ENCODE measurements at regions not wholly inside any gene's neighbourhood (a gene's known extent, or its start where the extent isn't known, plus 50 kb on each side); places are given as distances from the start of the nearest gene placed in this dataset.

GRCh38 chr4:153060196-153060595 is 124.1 kb downstream of the FHDC1 start:
- no peak overlapping the region for H3K9ac ChIP-seq
- no peaks in the 10 kb centered on the region for H3K27me3 ChIP-seq
- H3K4me3 ChIP-seq = no peak overlapping the region
- no peaks in the 10 kb centered on the region for H4K20me1 ChIP-seq
- no peak overlapping the region for H3K27ac ChIP-seq
- no peaks in the 10 kb centered on the region; a peak in 1 of 22 replicates for H3K9me3 ChIP-seq (replicated peaks in 1 of 11)
- TF ChIP-seq Cebpa-rat (IDR thresholded peaks at IDR 0.05) = no peak
- no peak overlapping the region for H3K4me2 ChIP-seq
- no peaks in the 10 kb centered on the region for H3K36me3 ChIP-seq
- no peaks in the 10 kb centered on the region for H3K4me1 ChIP-seq

GRCh38 chr4:153061971-153062370 is 125.8 kb downstream of the FHDC1 start:
- Histone ChIP-seq H3K4me2 (no peak overlapping the region), H3K27me3 (no peaks in the 10 kb centered on the region), H3K4me1 (no peaks in the 10 kb centered on the region), H4K20me1 (no peaks in the 10 kb centered on the region), H3K27ac (no peak overlapping the region), H3K36me3 (no peaks in the 10 kb centered on the region), H3K4me3 (no peak overlapping the region), H3K9ac (no peak overlapping the region), H3K9me3 (replicated peaks in 1 of 11) (no peaks in the 10 kb centered on the region; a peak in 1 of 22 replicates)
- no peak for TF ChIP-seq Cebpa-rat (IDR thresholded peaks at IDR 0.05)

- Histone ChIP-seq H3K4me2 (no peak overlapping the region), H3K4me3 (no peak overlapping the region), H3K9ac (no peak overlapping the region), H3K36me3 (no peaks in the 10 kb centered on the region), H3K27ac (no peak overlapping the region), H3K9me3 (replicated peaks in 1 of 11) (no peaks in the 10 kb centered on the region), H3K27me3 (no peaks in the 10 kb centered on the region), H3K4me1 (no peaks in the 10 kb centered on the region), H4K20me1 (no peaks in the 10 kb centered on the region)
- TF ChIP-seq Cebpa-rat (IDR thresholded peaks at IDR 0.05) = no peak
These were observed 126.6 kb downstream of the FHDC1 start for GRCh38 chr4:153062652-153063168.

GRCh38 chr4:153063490-153063889 is 127.4 kb downstream of the FHDC1 start:
- Histone ChIP-seq H3K9me3 (replicated peaks in 1 of 11) (no peaks in the 10 kb centered on the region), H3K9ac (no peak overlapping the region), H3K4me2 (no peak overlapping the region), H3K36me3 (no peaks in the 10 kb centered on the region), H3K4me1 (no peaks in the 10 kb centered on the region), H4K20me1 (no peaks in the 10 kb centered on the region), H3K4me3 (no peak overlapping the region), H3K27ac (no peak overlapping the region), H3K27me3 (no peaks in the 10 kb centered on the region)
- no peak for TF ChIP-seq Cebpa-rat (IDR thresholded peaks at IDR 0.05)

GRCh38 chr4:153064571-153064970 is 128.4 kb downstream of the FHDC1 start:
- TF ChIP-seq Cebpa-rat (IDR thresholded peaks at IDR 0.05) = no peak
- Histone ChIP-seq H3K9ac (no peak overlapping the region), H3K4me3 (no peak overlapping the region)

GRCh38 chr4:153065276-153065675 is 129.2 kb downstream of the FHDC1 start:
- no peak for TF ChIP-seq Cebpa-rat (IDR thresholded peaks at IDR 0.05)
- Histone ChIP-seq H3K4me2 (no peak overlapping the region), H3K9me3 (replicated peaks in 1 of 11) (no peaks in the 10 kb centered on the region), H3K4me3 (no peak overlapping the region), H3K36me3 (no peaks in the 10 kb centered on the region), H3K27me3 (no peaks in the 10 kb centered on the region), H4K20me1 (no peaks in the 10 kb centered on the region), H3K4me1 (no peaks in the 10 kb centered on the region), H3K9ac (no peak overlapping the region), H3K27ac (no peak overlapping the region)

More at GRCh38 chr4:153064571-153064970, 128.4 kb downstream of the FHDC1 start:
- Histone ChIP-seq H3K4me2 (no peak overlapping the region), H3K36me3 (no peaks in the 10 kb centered on the region), H3K9me3 (replicated peaks in 1 of 11) (no peaks in the 10 kb centered on the region), H4K20me1 (no peaks in the 10 kb centered on the region), H3K27ac (no peak overlapping the region), H3K4me1 (no peaks in the 10 kb centered on the region), H3K27me3 (no peaks in the 10 kb centered on the region)

GRCh38 chr4:153067376-153067775 is 131.3 kb downstream of the FHDC1 start:
- H4K20me1 ChIP-seq = no peaks in the 10 kb centered on the region
- no peak overlapping the region for H3K4me3 ChIP-seq
- H3K9me3 ChIP-seq (replicated peaks in 1 of 11) = peaks cover 0 to 10% (median 7%) of the 10 kb centered on the region in 11 experiments; a peak in 18 of 22 replicates
- no peaks in the 10 kb centered on the region for H3K4me1 ChIP-seq
- no peak overlapping the region for H3K9ac ChIP-seq
- H3K4me2 ChIP-seq = no peak overlapping the region
- no peaks in the 10 kb centered on the region for H3K36me3 ChIP-seq
- H3K27me3 ChIP-seq = no peaks in the 10 kb centered on the region
- H3K27ac ChIP-seq = no peak overlapping the region
- no peak for TF ChIP-seq Cebpa-rat (IDR thresholded peaks at IDR 0.05)

GRCh38 chr4:153068751-153069150 is 132.6 kb downstream of the FHDC1 start:
- TF ChIP-seq Cebpa-rat (IDR thresholded peaks at IDR 0.05) = no peak
- H3K27me3 ChIP-seq = no peaks in the 10 kb centered on the region
- no peak overlapping the region for H3K9ac ChIP-seq
- H3K27ac ChIP-seq = no peak overlapping the region
- no peaks in the 10 kb centered on the region for H3K4me1 ChIP-seq
- no peak overlapping the region for H3K4me2 ChIP-seq
- H3K36me3 ChIP-seq = no peaks in the 10 kb centered on the region
- H3K9me3 ChIP-seq (replicated peaks in 1 of 11) = peaks cover 0 to 10% (median 7%) of the 10 kb centered on the region in 11 experiments; a peak in 18 of 22 replicates
- no peaks in the 10 kb centered on the region for H4K20me1 ChIP-seq
- H3K4me3 ChIP-seq = no peak overlapping the region

- Histone ChIP-seq H3K4me3 (no peak overlapping the region), H3K9me3 (replicated peaks in 1 of 11) (peaks cover 0 to 10% (median 7%) of the 10 kb centered on the region in 11 experiments; a peak in 18 of 22 replicates), H3K27me3 (no peaks in the 10 kb centered on the region), H3K36me3 (no peaks in the 10 kb centered on the region), H4K20me1 (no peaks in the 10 kb centered on the region), H3K4me2 (no peak overlapping the region), H3K27ac (no peak overlapping the region), H3K9ac (no peak overlapping the region), H3K4me1 (no peaks in the 10 kb centered on the region)
- no peak for TF ChIP-seq Cebpa-rat (IDR thresholded peaks at IDR 0.05)
These were observed 132.2 kb upstream of the TRIM2 start for GRCh38 chr4:153071958-153072598.

- Histone ChIP-seq H3K27ac (no peak overlapping the region), H3K9me3 (replicated peaks in 1 of 11) (peaks cover 0 to 10% (median 7%) of the 10 kb centered on the region in 11 experiments; a peak in 18 of 22 replicates), H3K4me2 (no peak overlapping the region), H3K9ac (no peak overlapping the region), H3K36me3 (no peaks in the 10 kb centered on the region), H3K4me1 (no peaks in the 10 kb centered on the region), H4K20me1 (no peaks in the 10 kb centered on the region), H3K27me3 (no peaks in the 10 kb centered on the region), H3K4me3 (no peak overlapping the region)
- no peak for TF ChIP-seq Cebpa-rat (IDR thresholded peaks at IDR 0.05)
These were observed 131.6 kb upstream of the TRIM2 start for GRCh38 chr4:153072661-153073060.
